ENCODE measurements at regions not wholly inside any gene's neighbourhood (a gene's known extent, or its start where the extent isn't known, plus 50 kb on each side); places are given as distances from the start of the nearest gene placed in this dataset.

- H3K27ac ChIP-seq = no peak overlapping the region
- no peak for TF ChIP-seq CTCF (conservative IDR thresholded peaks at IDR 0.05)
Measured at GRCh38 chr12:96136161-96136560, 58.0 kb upstream of the ELK3 start.

- TF ChIP-seq CTCF (conservative IDR thresholded peaks at IDR 0.05) = no peak
- no peak overlapping the region for H3K27ac ChIP-seq
Measured at GRCh38 chr12:96136725-96137378, 57.3 kb upstream of the ELK3 start.

- TF ChIP-seq CTCF (conservative IDR thresholded peaks at IDR 0.05) = no peak
- H3K27ac ChIP-seq = no peak overlapping the region
Measured at GRCh38 chr12:96140174-96140573, 54.0 kb upstream of the ELK3 start.

- H3K27ac ChIP-seq = no peak overlapping the region
- no peak for TF ChIP-seq CTCF (conservative IDR thresholded peaks at IDR 0.05)
Measured at GRCh38 chr12:96141216-96141912, 52.8 kb upstream of the ELK3 start.

GRCh38 chr12:96143392-96143791 lies 50.8 kb upstream of the ELK3 start:
- TF ChIP-seq CTCF (conservative IDR thresholded peaks at IDR 0.05) = no peak
- H3K27ac ChIP-seq = no peak overlapping the region

- no peak for TF ChIP-seq CTCF (conservative IDR thresholded peaks at IDR 0.05)
- H3K27ac ChIP-seq = no peak overlapping the region
Measured at GRCh38 chr12:96143827-96144565, 50.2 kb upstream of the ELK3 start.
